Liver (tissue), 8 donors: ENCODE measurements at regions not wholly inside any gene's neighbourhood (a gene's known extent, or its start where the extent isn't known, plus 50 kb on each side); places are given as distances from the start of the nearest gene placed in this dataset.

Source experiments
- DNase-seq: peaks from one replicate; pipeline ENCODE4 v3.0.0-alpha.2; 2017; ENCODE audit warnings: low spot score
- H3K27ac ChIP-seq, 2 donors: one replicate each; pipeline ENCODE4 v1.7.0; 2013; ENCODE audit warnings: inconsistent platforms in 2 of 2, low read length in 2 of 2, control low read depth in 1 of 2, low read depth in 1 of 2, mild to moderate bottlenecking in 1 of 2
- H3K27me3 ChIP-seq, 4 donors: one replicate each; pipeline versions ENCODE4 v1.6.1 to v1.7.0; 2013; ENCODE audit warnings: low read length in 3 of 4, inconsistent platforms in 1 of 4, mild to moderate bottlenecking in 1 of 4, moderate library complexity in 1 of 4; ENCODE audit not compliant: control insufficient read depth in 4 of 4, insufficient read depth in 4 of 4
- H3K36me3 ChIP-seq, 4 donors: one replicate each; pipeline versions ENCODE4 v1.6.1 to v1.7.0; 2013; ENCODE audit warnings: low read length in 3 of 4, mild to moderate bottlenecking in 3 of 4, low read depth in 1 of 4, moderate library complexity in 1 of 4; ENCODE audit not compliant: control insufficient read depth in 4 of 4, insufficient read depth in 3 of 4
- H3K4me1 ChIP-seq, 4 donors: one replicate each; pipeline versions ENCODE4 v1.6.1 to v1.7.0; 2013; ENCODE audit warnings: low read length in 3 of 4, mild to moderate bottlenecking in 3 of 4, moderate library complexity in 1 of 4; ENCODE audit not compliant: control insufficient read depth in 4 of 4, insufficient read depth in 4 of 4
- H3K4me3 ChIP-seq, 3 donors: one replicate each; pipeline versions ENCODE4 v1.6.1 to v1.7.0; 2013; ENCODE audit warnings: low read length in 3 of 3, control low read depth in 1 of 3, low read depth in 1 of 3, mild to moderate bottlenecking in 1 of 3
- H3K9ac ChIP-seq, 2 donors: one replicate each; pipeline ENCODE4 v1.7.0; 2013; ENCODE audit warnings: low read length in 2 of 2, mild to moderate bottlenecking in 2 of 2, moderate library complexity in 2 of 2, control low read depth in 1 of 2, low read depth in 1 of 2
- H3K9me3 ChIP-seq, 4 donors: one replicate each; pipeline versions ENCODE4 v1.6.1 to v1.7.0; 2013; ENCODE audit warnings: low read length in 3 of 4; ENCODE audit not compliant: control insufficient read depth in 4 of 4
- EGR1 ChIP-seq, 2 donors: IDR thresholded peaks; 2 replicates each; pipeline ENCODE4 v1.6.1; 2016 to 2018; ENCODE audit warnings: antibody characterized with exemption in 2 of 2, low read depth in 2 of 2
- FOXA1 ChIP-seq: IDR thresholded peaks from 2 replicates; pipeline ENCODE4 v1.6.1; 2016; ENCODE audit warnings: antibody characterized with exemption
- FOXA2 ChIP-seq: IDR thresholded peaks from 2 replicates; pipeline ENCODE4 v1.6.1; 2016; ENCODE audit warnings: antibody characterized with exemption
- GABPA ChIP-seq, 2 donors: IDR thresholded peaks in 1 of 2; conservative IDR thresholded peaks in 1 of 2; 2 replicates each; pipeline ENCODE4 v1.6.1; 2016; ENCODE audit warnings: antibody characterized with exemption in 2 of 2, mild to moderate bottlenecking in 1 of 2, moderate library complexity in 1 of 2
- HNF4A ChIP-seq, 2 donors: conservative IDR thresholded peaks; 2 replicates each; pipeline ENCODE4 v1.6.1; 2016; ENCODE audit warnings: antibody characterized with exemption in 2 of 2, mild to moderate bottlenecking in 2 of 2
- HNF4G ChIP-seq: IDR thresholded peaks from 2 replicates; pipeline ENCODE4 v1.6.1; 2016; ENCODE audit warnings: antibody characterized with exemption
- JUND ChIP-seq, 2 donors: IDR thresholded peaks; 2 replicates each; pipeline ENCODE4 v1.6.1; 2016; ENCODE audit warnings: antibody characterized with exemption in 2 of 2
- NR2F2 ChIP-seq: IDR thresholded peaks from 2 replicates; pipeline ENCODE4 v1.6.1; 2016; ENCODE audit warnings: antibody characterized with exemption
- RAD21 ChIP-seq, 2 donors: IDR thresholded peaks; 2 replicates each; pipeline ENCODE4 v1.6.1; 2016; ENCODE audit warnings: antibody characterized with exemption in 2 of 2, mild to moderate bottlenecking in 2 of 2
- RXRA ChIP-seq, 2 donors: IDR thresholded peaks; 2 replicates each; pipeline ENCODE4 v1.6.1; 2017 to 2018; ENCODE audit warnings: antibody characterized with exemption in 2 of 2, mild to moderate bottlenecking in 1 of 2
- SP1 ChIP-seq: IDR thresholded peaks from 2 replicates; pipeline ENCODE4 v1.6.1; 2018; ENCODE audit warnings: antibody characterized with exemption, mild to moderate bottlenecking
- TAF1 ChIP-seq: conservative IDR thresholded peaks from 2 replicates; pipeline ENCODE4 v1.6.1; 2016; ENCODE audit warnings: antibody characterized with exemption, mild to moderate bottlenecking
- WGBS: extraction: QIAGEN DNeasy Blood & Tissue Kit; methylation state at CpG from one replicate; pipeline ENCODE4 v1.1.7; 2013; 5-methylcytosine and 5-hydroxymethylcytosine counted together
- TF ChIP-seq, protein P1 (sequence below): IDR thresholded peaks from 2 replicates; pipeline ENCODE4 v1.6.1; 2016; ENCODE audit warnings: antibody characterized with exemption
- TF ChIP-seq, protein P2 (sequence below): IDR thresholded peaks from 2 replicates; pipeline ENCODE4 v1.6.1; 2016; ENCODE audit warnings: antibody characterized with exemption
- TF ChIP-seq, protein P3 (sequence below): fragments of 150-350 bp; IDR thresholded peaks from 2 replicates; pipeline ENCODE4 v1.5.1; 2017; ENCODE audit warnings: improper control_type of control experiment, low read depth, low read length; ENCODE audit not compliant: missing input control
- TF ChIP-seq, protein P4 (sequence below): IDR thresholded peaks from 2 replicates; pipeline ENCODE4 v1.6.1; 2016; ENCODE audit warnings: antibody characterized with exemption
- TF ChIP-seq, protein P5 (sequence below): IDR thresholded peaks from 2 replicates; pipeline ENCODE4 v1.6.1; 2016; ENCODE audit warnings: antibody characterized with exemption, mild to moderate bottlenecking
- donor health status: healthy.
- donor health status: healthy.
- donor health status: healthy.
- donor health status: healthy.
- donor health status: healthy.

DNA sequence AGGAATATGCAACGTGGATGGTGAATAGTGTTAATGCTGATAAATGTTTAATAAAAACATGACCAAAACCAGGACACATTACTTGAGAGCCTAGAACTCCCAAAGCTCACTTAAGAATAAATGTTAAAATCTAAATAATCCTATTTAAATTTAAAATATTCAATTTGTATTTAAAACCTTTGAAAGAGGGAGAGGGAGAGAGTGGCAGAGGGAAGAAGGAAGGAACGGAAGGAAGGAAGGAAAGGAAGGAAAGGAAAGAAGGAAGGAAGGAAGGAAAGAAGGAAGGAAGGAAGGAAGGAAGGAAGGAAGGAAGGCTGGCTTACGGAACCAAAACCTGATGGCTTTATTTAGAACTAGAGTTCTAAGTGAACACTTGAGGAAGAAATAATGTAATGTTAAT lies 324.1 kb upstream of the SYT4 start:
- 71% methylated on average over 3 of the region's 3 CpGs for WGBS
- Histone ChIP-seq H3K27ac (no peak overlapping the region), H3K27me3 (no peaks in the 10 kb centered on the region), H3K36me3 (no peaks in the 10 kb centered on the region), H3K4me1 (no peaks in the 10 kb centered on the region), H3K4me3 (no peak overlapping the region), H3K9ac (no peak overlapping the region), H3K9me3 (peaks cover 0 to 7% (median 4%) of the 10 kb centered on the region in 4 donors)
- DNase-seq: no peak
- TF ChIP-seq RXRA (IDR thresholded peaks at IDR 0.05): no peak
- TF ChIP-seq EGR1 (IDR thresholded peaks at IDR 0.05; ENCODE audit: low read depth in 2 of 2): no peak
- no peak for TF ChIP-seq TAF1
- TF ChIP-seq, protein P1, sequence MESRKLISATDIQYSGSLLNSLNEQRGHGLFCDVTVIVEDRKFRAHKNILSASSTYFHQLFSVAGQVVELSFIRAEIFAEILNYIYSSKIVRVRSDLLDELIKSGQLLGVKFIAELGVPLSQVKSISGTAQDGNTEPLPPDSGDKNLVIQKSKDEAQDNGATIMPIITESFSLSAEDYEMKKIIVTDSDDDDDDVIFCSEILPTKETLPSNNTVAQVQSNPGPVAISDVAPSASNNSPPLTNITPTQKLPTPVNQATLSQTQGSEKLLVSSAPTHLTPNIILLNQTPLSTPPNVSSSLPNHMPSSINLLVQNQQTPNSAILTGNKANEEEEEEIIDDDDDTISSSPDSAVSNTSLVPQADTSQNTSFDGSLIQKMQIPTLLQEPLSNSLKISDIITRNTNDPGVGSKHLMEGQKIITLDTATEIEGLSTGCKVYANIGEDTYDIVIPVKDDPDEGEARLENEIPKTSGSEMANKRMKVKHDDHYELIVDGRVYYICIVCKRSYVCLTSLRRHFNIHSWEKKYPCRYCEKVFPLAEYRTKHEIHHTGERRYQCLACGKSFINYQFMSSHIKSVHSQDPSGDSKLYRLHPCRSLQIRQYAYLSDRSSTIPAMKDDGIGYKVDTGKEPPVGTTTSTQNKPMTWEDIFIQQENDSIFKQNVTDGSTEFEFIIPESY: no peak

DNA sequence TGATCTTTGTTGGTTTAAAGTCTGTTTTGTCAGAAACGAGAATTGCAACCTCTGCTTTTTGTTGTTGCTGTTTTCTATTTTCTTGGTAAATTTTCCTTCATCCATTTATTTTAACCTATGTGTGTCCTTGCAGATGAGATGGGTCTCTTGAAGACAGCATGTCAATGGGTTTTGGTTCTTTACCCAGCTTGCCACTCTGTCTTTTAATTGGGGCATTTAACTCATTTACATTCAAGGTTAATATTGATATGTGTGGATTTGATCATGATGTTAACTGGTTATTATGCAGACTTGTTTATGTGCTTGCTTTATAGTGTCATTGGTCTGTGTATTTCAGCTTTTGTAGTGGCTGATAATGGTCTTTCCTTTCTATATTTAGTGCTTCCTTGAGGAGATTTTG lies 327.9 kb upstream of the SYT4 start:
- peaks cover 0 to 7% (median 4%) of the 10 kb centered on the region in 4 donors for H3K9me3 ChIP-seq
- H3K27me3 ChIP-seq: no peaks in the 10 kb centered on the region
- H3K36me3 ChIP-seq: no peaks in the 10 kb centered on the region
- H3K4me1 ChIP-seq: no peaks in the 10 kb centered on the region
- DNase-seq: no peak
- no peak overlapping the region for H3K27ac ChIP-seq
- no peak overlapping the region for H3K9ac ChIP-seq
- no peak overlapping the region for H3K4me3 ChIP-seq
- TF ChIP-seq GABPA (IDR thresholded peaks at IDR 0.05 in 1 of 2, conservative IDR thresholded peaks at IDR 0.05 in 1 of 2) (no peak), NR2F2 (no peak), RAD21 (IDR thresholded peaks at IDR 0.05) (no peak), HNF4A (conservative IDR thresholded peaks at IDR 0.05) (no peak)
- TF ChIP-seq, protein P1: no peak
- TF ChIP-seq, protein P2, sequence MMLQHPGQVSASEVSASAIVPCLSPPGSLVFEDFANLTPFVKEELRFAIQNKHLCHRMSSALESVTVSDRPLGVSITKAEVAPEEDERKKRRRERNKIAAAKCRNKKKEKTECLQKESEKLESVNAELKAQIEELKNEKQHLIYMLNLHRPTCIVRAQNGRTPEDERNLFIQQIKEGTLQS: no peak
- 63% methylated on average over 1 of the region's 1 CpG for WGBS

DNA sequence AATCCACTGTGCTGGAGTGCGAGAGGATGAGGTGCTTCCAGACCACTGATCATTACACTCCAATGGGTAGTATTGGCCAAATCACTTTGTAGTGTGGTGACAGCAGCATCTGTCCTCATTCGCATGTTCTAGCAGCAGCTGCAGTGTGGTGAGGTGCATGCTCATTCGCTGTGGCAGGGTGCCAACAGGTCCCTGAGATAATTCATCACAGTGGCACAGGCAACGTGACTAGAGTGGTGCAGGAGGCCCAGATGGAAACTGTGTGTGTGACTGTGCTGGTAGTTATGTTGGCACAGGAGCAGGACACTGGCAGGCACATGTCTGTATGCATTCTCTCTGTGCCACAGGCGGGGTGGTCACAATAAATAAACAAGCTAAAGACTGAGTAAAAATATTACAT lies 329.5 kb upstream of the SYT4 start:
- no peak overlapping the region for H3K4me3 ChIP-seq
- H3K36me3 ChIP-seq: no peaks in the 10 kb centered on the region
- H3K4me1 ChIP-seq: no peaks in the 10 kb centered on the region
- peaks cover 0 to 7% (median 4%) of the 10 kb centered on the region in 4 donors for H3K9me3 ChIP-seq
- no peak for DNase-seq
- H3K27me3 ChIP-seq: no peaks in the 10 kb centered on the region
- TF ChIP-seq JUND (IDR thresholded peaks at IDR 0.05) (no peak), SP1 (no peak), FOXA1 (no peak), HNF4G (no peak), FOXA2 (no peak), NR2F2 (no peak), RXRA (IDR thresholded peaks at IDR 0.05) (no peak), HNF4A (conservative IDR thresholded peaks at IDR 0.05) (no peak)
- TF ChIP-seq, protein P3, sequence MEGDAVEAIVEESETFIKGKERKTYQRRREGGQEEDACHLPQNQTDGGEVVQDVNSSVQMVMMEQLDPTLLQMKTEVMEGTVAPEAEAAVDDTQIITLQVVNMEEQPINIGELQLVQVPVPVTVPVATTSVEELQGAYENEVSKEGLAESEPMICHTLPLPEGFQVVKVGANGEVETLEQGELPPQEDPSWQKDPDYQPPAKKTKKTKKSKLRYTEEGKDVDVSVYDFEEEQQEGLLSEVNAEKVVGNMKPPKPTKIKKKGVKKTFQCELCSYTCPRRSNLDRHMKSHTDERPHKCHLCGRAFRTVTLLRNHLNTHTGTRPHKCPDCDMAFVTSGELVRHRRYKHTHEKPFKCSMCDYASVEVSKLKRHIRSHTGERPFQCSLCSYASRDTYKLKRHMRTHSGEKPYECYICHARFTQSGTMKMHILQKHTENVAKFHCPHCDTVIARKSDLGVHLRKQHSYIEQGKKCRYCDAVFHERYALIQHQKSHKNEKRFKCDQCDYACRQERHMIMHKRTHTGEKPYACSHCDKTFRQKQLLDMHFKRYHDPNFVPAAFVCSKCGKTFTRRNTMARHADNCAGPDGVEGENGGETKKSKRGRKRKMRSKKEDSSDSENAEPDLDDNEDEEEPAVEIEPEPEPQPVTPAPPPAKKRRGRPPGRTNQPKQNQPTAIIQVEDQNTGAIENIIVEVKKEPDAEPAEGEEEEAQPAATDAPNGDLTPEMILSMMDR: no peak
- TF ChIP-seq, protein P4, sequence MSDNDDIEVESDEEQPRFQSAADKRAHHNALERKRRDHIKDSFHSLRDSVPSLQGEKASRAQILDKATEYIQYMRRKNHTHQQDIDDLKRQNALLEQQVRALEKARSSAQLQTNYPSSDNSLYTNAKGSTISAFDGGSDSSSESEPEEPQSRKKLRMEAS: no peak
- TF ChIP-seq, protein P5, sequence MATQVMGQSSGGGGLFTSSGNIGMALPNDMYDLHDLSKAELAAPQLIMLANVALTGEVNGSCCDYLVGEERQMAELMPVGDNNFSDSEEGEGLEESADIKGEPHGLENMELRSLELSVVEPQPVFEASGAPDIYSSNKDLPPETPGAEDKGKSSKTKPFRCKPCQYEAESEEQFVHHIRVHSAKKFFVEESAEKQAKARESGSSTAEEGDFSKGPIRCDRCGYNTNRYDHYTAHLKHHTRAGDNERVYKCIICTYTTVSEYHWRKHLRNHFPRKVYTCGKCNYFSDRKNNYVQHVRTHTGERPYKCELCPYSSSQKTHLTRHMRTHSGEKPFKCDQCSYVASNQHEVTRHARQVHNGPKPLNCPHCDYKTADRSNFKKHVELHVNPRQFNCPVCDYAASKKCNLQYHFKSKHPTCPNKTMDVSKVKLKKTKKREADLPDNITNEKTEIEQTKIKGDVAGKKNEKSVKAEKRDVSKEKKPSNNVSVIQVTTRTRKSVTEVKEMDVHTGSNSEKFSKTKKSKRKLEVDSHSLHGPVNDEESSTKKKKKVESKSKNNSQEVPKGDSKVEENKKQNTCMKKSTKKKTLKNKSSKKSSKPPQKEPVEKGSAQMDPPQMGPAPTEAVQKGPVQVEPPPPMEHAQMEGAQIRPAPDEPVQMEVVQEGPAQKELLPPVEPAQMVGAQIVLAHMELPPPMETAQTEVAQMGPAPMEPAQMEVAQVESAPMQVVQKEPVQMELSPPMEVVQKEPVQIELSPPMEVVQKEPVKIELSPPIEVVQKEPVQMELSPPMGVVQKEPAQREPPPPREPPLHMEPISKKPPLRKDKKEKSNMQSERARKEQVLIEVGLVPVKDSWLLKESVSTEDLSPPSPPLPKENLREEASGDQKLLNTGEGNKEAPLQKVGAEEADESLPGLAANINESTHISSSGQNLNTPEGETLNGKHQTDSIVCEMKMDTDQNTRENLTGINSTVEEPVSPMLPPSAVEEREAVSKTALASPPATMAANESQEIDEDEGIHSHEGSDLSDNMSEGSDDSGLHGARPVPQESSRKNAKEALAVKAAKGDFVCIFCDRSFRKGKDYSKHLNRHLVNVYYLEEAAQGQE: no peak
- TF ChIP-seq, protein P1: no peak
- H3K9ac ChIP-seq: no peak overlapping the region
- 77% methylated on average over 5 of the region's 5 CpGs for whole genome bisulfite sequencing
- H3K27ac ChIP-seq: no peak overlapping the region
